GM19372 (cell line): ENCODE measurements at regions not wholly inside any gene's neighbourhood (a gene's known extent, or its start where the extent isn't known, plus 50 kb on each side); places are given as distances from the start of the nearest gene placed in this dataset.
"Not testable (repeated sequence)": the region's sequence is repeated elsewhere in the genome, so short reads cannot be mapped to it uniquely, and the experiment has no call there.

ENCODE experiments used
- ATAC-seq: cut with Tn5 transposase; IDR thresholded peaks from one replicate; pipeline ENCODE4 v1.9.1; 2021; ENCODE audit warnings: mild to moderate bottlenecking, low read depth, moderate library complexity; ENCODE audit not compliant: unreplicated experiment

GRCh38 chr13:65843314-65843731, 1386.8 kb downstream of the PCDH9 start:
- no peak for ATAC-seq

DNA sequence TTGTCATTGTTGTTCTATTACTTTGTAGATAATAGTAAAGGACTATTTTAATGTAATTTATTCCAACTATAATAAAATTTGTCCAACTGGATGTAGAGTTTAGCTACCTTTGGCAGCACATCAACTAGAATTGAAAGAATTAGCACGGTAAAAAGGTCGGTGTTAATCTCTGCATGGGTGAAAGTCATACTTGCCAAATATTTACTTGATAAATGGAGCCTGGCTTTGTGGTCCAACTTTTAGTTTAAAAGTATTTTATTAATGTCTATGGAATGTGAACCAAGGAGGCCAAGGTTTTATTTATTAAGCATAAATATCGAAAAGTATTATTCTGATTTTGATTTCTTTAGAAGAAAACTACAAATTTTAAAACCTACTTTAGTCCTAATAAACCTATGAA, 1389.0 kb downstream of the PCDH9 start:
- no peak for ATAC-seq

DNA sequence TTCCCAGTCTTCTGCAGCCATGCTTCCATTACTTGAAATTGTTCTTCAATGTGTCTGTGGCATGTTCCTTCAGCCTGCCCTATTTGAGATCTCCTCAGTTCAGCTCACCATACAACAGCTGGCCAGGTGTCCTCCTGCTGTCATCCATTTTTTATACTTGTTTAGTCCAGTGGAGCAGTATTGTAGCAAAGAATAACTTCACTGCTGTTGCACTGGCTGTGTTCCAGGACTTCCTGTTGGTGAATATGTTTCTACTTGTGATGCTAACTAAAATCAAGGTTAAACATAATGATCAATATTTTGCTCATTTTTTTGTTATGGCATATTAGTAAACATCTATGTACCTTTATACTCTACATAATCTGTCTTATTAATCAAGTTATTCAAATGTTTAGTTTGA, 1394.1 kb downstream of the PCDH9 start:
- ATAC-seq, result no peak

GRCh38 chr13:65834897-65835296, 1395.2 kb downstream of the PCDH9 start:
- no peak for ATAC-seq

- no peak for ATAC-seq
Observed at GRCh38 chr13:65830411-65831205, 1399.5 kb downstream of the PCDH9 start.

- no peak for ATAC-seq
Observed at GRCh38 chr13:65829241-65830008, 1400.7 kb downstream of the PCDH9 start.

GRCh38 chr13:65826657-65827056, 1403.5 kb downstream of the PCDH9 start:
- ATAC-seq, result no peak

- ATAC-seq, result no peak
Observed at GRCh38 chr13:65825039-65825438, 1405.1 kb downstream of the PCDH9 start.

GRCh38 chr13:65808061-65808460, 1422.1 kb downstream of the PCDH9 start:
- ATAC-seq, result no peak

GRCh38 chr13:65803530-65804392, 1426.4 kb downstream of the PCDH9 start:
- ATAC-seq, result no peak

DNA sequence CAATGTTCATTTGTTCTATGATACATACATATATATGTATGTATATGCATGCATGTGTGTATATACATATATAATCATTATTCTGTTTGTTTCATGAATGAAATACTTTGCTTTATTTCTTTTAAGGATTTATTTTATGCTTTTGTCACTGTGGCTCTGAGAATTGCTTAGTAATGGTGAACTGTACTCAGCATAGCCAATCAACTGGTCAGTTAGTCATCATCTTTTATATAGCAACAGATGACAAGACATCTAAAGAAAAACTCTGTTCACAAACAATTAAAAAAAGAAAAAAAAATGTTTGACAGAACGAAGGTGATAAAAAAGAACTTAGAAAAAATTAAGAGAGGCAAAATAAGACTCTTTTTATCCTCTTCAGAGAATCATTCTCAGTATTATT, 1440.3 kb downstream of the PCDH9 start:
- no peak for ATAC-seq

GRCh38 chr13:65787082-65787481, 1443.1 kb downstream of the PCDH9 start:
- no peak for ATAC-seq

- ATAC-seq, result no peak
Observed at GRCh38 chr13:65784088-65784816, 1445.9 kb downstream of the PCDH9 start.

- ATAC-seq, result no peak
Observed at GRCh38 chr13:65783383-65783782, 1446.8 kb downstream of the PCDH9 start.

GRCh38 chr13:65771704-65772313, 1458.3 kb downstream of the PCDH9 start:
- not testable (repeated sequence) for ATAC-seq

DNA sequence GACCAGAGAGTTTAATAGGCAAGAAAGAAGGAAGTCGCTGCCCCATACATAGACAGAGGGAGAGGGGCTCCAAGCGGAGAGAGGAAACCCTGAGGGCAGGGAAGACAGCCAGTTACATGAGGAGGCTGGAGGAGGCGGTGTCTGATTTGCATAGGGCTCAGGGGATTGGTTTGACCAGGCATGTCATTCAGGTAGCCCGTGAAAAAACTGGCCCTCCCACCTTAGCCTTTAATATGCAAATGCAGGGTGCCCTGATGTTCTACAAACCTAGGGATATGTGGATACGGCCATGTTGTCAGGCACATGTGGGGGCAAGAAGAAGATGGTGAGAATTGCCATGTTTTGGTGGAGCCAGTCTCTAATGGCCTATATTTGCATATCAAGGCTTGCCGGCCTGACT, 1461.6 kb downstream of the PCDH9 start:
- no peak for ATAC-seq

DNA sequence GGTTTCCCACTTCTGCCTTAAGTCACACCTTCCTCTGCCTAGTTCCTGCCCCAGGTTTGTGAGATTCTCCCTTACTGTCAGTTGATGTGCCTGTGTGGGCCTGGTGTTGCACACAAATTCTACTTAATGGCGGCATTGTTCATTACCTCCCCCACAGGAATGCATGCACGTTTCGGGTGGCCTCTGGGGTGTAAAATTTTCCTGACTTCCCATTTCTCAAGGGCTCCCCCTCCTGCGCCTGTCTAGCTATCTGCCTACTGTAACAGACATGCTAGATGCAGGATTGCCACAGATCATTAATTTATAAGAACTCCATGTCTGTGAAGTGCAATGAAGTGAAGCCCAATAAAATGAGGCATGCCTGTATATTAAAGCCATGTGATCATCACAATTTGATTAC, 1466.3 kb downstream of the PCDH9 start:
- ATAC-seq, result no peak

- no peak for ATAC-seq
Observed at GRCh38 chr13:65762012-65762411, 1468.1 kb downstream of the PCDH9 start.

DNA sequence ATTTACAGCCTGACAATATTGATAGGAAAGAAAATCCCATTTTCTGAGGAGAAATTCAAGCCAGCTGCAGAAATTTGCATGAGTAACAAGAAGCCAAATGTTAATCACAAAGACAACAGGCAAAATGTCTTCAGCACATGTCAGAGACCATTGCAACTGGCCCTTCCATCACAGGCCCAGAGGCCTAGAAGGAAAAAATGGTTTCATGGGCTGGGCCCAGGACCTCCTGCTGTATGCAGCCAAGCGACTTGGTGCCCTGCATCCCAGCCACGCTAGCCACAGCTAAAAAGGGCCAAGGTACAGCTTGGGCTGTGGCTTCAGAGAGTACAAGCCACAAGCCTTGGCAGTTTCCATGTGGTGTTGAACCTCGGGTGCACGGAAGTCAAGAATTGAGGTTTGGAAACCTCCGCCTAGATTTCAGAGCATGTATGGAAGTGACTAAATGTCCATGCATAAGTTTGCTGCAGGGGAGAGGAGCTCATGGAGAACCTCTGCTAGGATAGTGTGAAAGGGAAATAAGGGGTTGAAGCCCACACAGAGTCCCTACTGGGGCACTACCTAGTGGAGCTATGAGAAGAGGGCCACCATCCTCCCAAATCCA, 1474.0 kb downstream of the PCDH9 start:
- no peak for ATAC-seq
